HCT116 (cell line): ENCODE measurements at regions not wholly inside any gene's neighbourhood (a gene's known extent, or its start where the extent isn't known, plus 50 kb on each side); places are given as distances from the start of the nearest gene placed in this dataset.

Experiments
- CEBPB ChIP-seq: IDR thresholded peaks from 2 replicates; pipeline ENCODE4 v1.6.1; 2012; ENCODE audit warnings: low read depth
- EZH2 ChIP-seq: fragments of 200-600 bp; sonication (generic); IDR thresholded peaks from 2 replicates; pipeline ENCODE4 v1.6.1; 2017; ENCODE audit warnings: antibody characterized with exemption, mixed run types
- EZH2phosphoT487 ChIP-seq: fragments of 200-600 bp; IDR thresholded peaks from 2 replicates; pipeline ENCODE4 v1.6.1; 2018; ENCODE audit warnings: antibody characterized with exemption, borderline replicate concordance
- POLR2A ChIP-seq: IDR thresholded peaks from 2 replicates; pipeline ENCODE4 v1.7.0; 2011; ENCODE audit warnings: borderline replicate concordance; ENCODE audit not compliant: insufficient read depth, insufficient read length; ENCODE audit errors: extremely low read depth
- POLR2AphosphoS5 ChIP-seq: IDR thresholded peaks from 2 replicates; pipeline ENCODE4 v1.6.1; 2011; ENCODE audit warnings: mild to moderate bottlenecking, low read depth, low read length, moderate library complexity
- RAD21 ChIP-seq: IDR thresholded peaks from 2 replicates; pipeline ENCODE4 v1.6.1; 2012; ENCODE audit warnings: low read depth, mild to moderate bottlenecking
- SIN3A ChIP-seq: IDR thresholded peaks from 2 replicates; pipeline ENCODE4 v1.6.1; 2012; ENCODE audit warnings: low read depth
- SP1 ChIP-seq: IDR thresholded peaks from 2 replicates; pipeline ENCODE4 v1.6.1; 2012; ENCODE audit warnings: low read depth
- YY1 ChIP-seq: IDR thresholded peaks from 2 replicates; pipeline ENCODE4 v1.6.1; 2011; ENCODE audit warnings: low read length, low read depth, moderate library complexity, mild to moderate bottlenecking; ENCODE audit not compliant: insufficient replicate concordance; ENCODE audit errors: extremely low read depth
- ZFX ChIP-seq: fragments of 450-650 bp; IDR thresholded peaks from 2 replicates; pipeline ENCODE4 v1.6.1; 2017
- TF ChIP-seq, protein P1 (sequence below), 3 experiments: fragments of 200-600 bp in 1 of 3; sonication (generic) in 1 of 3; IDR thresholded peaks in 2 of 3; conservative IDR thresholded peaks in 1 of 3; 2 replicates each; pipeline ENCODE4 v1.5.1; 2012 to 2017; ENCODE audit warnings: low read depth in 2 of 3, low read length in 2 of 3, antibody characterized with exemption in 1 of 3, borderline replicate concordance in 1 of 3, control low read depth in 1 of 3, mild to moderate bottlenecking in 1 of 3, mixed read lengths in 1 of 3, mixed run types in 1 of 3, moderate library complexity in 1 of 3; ENCODE audit not compliant: insufficient read depth in 1 of 3
- TF ChIP-seq, protein P2 (sequence below): IDR thresholded peaks from 2 replicates; pipeline ENCODE4 v1.6.1; 2012; ENCODE audit warnings: low read depth
- TF ChIP-seq, protein P3 (sequence below): IDR thresholded peaks from 2 replicates; pipeline ENCODE4 v1.6.1; 2011; ENCODE audit warnings: mild to moderate bottlenecking, low read length, moderate library complexity; ENCODE audit not compliant: insufficient replicate concordance; ENCODE audit errors: extremely low read depth

DNA sequence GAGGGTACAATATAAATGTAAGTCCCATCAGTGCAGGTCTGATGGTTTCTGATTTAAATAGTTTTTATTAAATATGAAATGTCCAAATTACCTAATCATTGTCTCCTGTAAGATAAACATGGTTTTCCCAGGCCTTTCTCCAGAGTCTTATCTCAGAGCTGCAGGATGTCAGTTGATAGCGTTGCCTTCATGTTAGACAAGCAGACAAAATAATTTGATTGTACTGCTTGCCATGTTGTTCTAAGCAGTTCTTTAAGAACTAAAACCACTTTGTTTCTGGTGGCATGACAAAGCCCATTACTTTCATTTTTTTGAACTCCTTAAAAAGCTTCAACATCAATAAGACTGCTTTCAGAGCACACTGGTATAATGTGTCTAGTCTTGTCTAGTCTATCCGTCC lies 1073.5 kb downstream of the MAT2B start:
- TF ChIP-seq, protein P1, sequence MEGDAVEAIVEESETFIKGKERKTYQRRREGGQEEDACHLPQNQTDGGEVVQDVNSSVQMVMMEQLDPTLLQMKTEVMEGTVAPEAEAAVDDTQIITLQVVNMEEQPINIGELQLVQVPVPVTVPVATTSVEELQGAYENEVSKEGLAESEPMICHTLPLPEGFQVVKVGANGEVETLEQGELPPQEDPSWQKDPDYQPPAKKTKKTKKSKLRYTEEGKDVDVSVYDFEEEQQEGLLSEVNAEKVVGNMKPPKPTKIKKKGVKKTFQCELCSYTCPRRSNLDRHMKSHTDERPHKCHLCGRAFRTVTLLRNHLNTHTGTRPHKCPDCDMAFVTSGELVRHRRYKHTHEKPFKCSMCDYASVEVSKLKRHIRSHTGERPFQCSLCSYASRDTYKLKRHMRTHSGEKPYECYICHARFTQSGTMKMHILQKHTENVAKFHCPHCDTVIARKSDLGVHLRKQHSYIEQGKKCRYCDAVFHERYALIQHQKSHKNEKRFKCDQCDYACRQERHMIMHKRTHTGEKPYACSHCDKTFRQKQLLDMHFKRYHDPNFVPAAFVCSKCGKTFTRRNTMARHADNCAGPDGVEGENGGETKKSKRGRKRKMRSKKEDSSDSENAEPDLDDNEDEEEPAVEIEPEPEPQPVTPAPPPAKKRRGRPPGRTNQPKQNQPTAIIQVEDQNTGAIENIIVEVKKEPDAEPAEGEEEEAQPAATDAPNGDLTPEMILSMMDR (IDR thresholded peaks at IDR 0.05 in 2 of 3, conservative IDR thresholded peaks at IDR 0.05 in 1 of 3; ENCODE audit: borderline replicate concordance in 1 of 3, insufficient read depth in 1 of 3, low read depth in 2 of 3, low read length in 2 of 3), result no peak
- TF ChIP-seq EZH2phosphoT487 (no peak), CEBPB (no peak), POLR2A (no peak), SIN3A (no peak), POLR2AphosphoS5 (no peak), YY1 (no peak), RAD21 (no peak), ZFX (no peak), EZH2 (no peak), SP1 (no peak)
- TF ChIP-seq, protein P2, sequence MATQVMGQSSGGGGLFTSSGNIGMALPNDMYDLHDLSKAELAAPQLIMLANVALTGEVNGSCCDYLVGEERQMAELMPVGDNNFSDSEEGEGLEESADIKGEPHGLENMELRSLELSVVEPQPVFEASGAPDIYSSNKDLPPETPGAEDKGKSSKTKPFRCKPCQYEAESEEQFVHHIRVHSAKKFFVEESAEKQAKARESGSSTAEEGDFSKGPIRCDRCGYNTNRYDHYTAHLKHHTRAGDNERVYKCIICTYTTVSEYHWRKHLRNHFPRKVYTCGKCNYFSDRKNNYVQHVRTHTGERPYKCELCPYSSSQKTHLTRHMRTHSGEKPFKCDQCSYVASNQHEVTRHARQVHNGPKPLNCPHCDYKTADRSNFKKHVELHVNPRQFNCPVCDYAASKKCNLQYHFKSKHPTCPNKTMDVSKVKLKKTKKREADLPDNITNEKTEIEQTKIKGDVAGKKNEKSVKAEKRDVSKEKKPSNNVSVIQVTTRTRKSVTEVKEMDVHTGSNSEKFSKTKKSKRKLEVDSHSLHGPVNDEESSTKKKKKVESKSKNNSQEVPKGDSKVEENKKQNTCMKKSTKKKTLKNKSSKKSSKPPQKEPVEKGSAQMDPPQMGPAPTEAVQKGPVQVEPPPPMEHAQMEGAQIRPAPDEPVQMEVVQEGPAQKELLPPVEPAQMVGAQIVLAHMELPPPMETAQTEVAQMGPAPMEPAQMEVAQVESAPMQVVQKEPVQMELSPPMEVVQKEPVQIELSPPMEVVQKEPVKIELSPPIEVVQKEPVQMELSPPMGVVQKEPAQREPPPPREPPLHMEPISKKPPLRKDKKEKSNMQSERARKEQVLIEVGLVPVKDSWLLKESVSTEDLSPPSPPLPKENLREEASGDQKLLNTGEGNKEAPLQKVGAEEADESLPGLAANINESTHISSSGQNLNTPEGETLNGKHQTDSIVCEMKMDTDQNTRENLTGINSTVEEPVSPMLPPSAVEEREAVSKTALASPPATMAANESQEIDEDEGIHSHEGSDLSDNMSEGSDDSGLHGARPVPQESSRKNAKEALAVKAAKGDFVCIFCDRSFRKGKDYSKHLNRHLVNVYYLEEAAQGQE, result no peak
- TF ChIP-seq, protein P3, sequence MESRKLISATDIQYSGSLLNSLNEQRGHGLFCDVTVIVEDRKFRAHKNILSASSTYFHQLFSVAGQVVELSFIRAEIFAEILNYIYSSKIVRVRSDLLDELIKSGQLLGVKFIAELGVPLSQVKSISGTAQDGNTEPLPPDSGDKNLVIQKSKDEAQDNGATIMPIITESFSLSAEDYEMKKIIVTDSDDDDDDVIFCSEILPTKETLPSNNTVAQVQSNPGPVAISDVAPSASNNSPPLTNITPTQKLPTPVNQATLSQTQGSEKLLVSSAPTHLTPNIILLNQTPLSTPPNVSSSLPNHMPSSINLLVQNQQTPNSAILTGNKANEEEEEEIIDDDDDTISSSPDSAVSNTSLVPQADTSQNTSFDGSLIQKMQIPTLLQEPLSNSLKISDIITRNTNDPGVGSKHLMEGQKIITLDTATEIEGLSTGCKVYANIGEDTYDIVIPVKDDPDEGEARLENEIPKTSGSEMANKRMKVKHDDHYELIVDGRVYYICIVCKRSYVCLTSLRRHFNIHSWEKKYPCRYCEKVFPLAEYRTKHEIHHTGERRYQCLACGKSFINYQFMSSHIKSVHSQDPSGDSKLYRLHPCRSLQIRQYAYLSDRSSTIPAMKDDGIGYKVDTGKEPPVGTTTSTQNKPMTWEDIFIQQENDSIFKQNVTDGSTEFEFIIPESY, result no peak
